ENCODE measurements at regions not wholly inside any gene's neighbourhood (a gene's known extent, or its start where the extent isn't known, plus 50 kb on each side); places are given as distances from the start of the nearest gene placed in this dataset.

- no peak for TF ChIP-seq CTCF (conservative IDR thresholded peaks at IDR 0.05)
- Histone ChIP-seq H2BK20ac (ENCODE audit: low read depth, low read length, poor library complexity, severe bottlenecking) (no peak overlapping the region), H3K23me2 (ENCODE audit: insufficient read length, low read depth, low read length, poor library complexity, severe bottlenecking) (no peaks in the 10 kb centered on the region), H3K14ac (ENCODE audit: insufficient read depth, low read length) (no peak overlapping the region), H2AFZ (ENCODE audit: low read length) (no peak overlapping the region), H3K4ac (ENCODE audit: low read depth, low read length) (no peak overlapping the region), H3K9ac (ENCODE audit: extremely low read depth, insufficient read length, low read length) (no peak overlapping the region), H2BK120ac (ENCODE audit: low read depth, low read length, poor library complexity, severe bottlenecking) (no peak overlapping the region), H3K18ac (ENCODE audit: insufficient read length, low read depth, low read length) (no peak overlapping the region), H2BK12ac (ENCODE audit: insufficient read length, low read depth, low read length) (no peak overlapping the region), H3K27me3 (ENCODE audit: insufficient read depth, low read length) (no peaks in the 10 kb centered on the region), H4K5ac (ENCODE audit: insufficient read length, low read depth, low read length) (no peak overlapping the region), H3K9me3 (ENCODE audit: control insufficient read depth, low read depth, low read length) (no peaks in the 10 kb centered on the region), H3K79me1 (ENCODE audit: insufficient read depth, low read depth, low read length, poor library complexity, severe bottlenecking) (no peaks in the 10 kb centered on the region), H3K4me1 (ENCODE audit: insufficient read depth, low read length) (no peaks in the 10 kb centered on the region), H3T11ph (ENCODE audit: low read length) (no peak overlapping the region), H4K20me1 (ENCODE audit: control insufficient read depth, insufficient read depth, insufficient read length) (no peaks in the 10 kb centered on the region), H2BK15ac (ENCODE audit: low read depth, low read length) (no peak overlapping the region), H2AK5ac (ENCODE audit: insufficient read length, low read length) (no peak overlapping the region), H4K8ac (replicated peaks; ENCODE audit: insufficient read length, low read depth, low read length) (no peak overlapping the region), H3K23ac (ENCODE audit: insufficient read length, low read depth, low read length) (no peak overlapping the region), H2BK5ac (ENCODE audit: insufficient read length, low read length) (no peak overlapping the region), H4K91ac (ENCODE audit: insufficient read length, low read depth, low read length) (no peak overlapping the region), H3K79me2 (ENCODE audit: insufficient read depth, low read length) (no peaks in the 10 kb centered on the region), H3K27ac (ENCODE audit: insufficient read length, low read depth, low read length) (no peak overlapping the region), H3K4me2 (ENCODE audit: insufficient read depth, insufficient read length, low read length) (no peak overlapping the region), H3K56ac (ENCODE audit: insufficient read length, low read depth, low read length) (no peak overlapping the region)
- no CpG with 5 or more reads among the region's 11 CpGs for WGBS (ENCODE audit: extremely low coverage, insufficient read length, low lambda C conversion rate)
- H3K4me3 Mint-ChIP-seq: no peak overlapping the region
- H3K4me1 Mint-ChIP-seq: peaks cover 8 to 11% of the 10 kb centered on the region in 2 experiments
- H3K9me3 Mint-ChIP-seq: no peaks in the 10 kb centered on the region; a peak in 1 of 5 replicates
- no peak overlapping the region for H3K27ac Mint-ChIP-seq
- H3K36me3 Mint-ChIP-seq (ENCODE audit: insufficient read depth in 1 of 3, low read depth in 3 of 3): no peaks in the 10 kb centered on the region; a peak in 1 of 7 replicates
- no peak for DNase-seq
- H3K27me3 Mint-ChIP-seq (ENCODE audit: low read depth): peaks cover 60% of the 10 kb centered on the region
Observed at GRCh38 chr2:234399451-234400246, 97.2 kb downstream of the ARL4C start.

All from H9 (cell line).